Adrenal gland (tissue), 9 donors: ENCODE measurements at regions not wholly inside any gene's neighbourhood (a gene's known extent, or its start where the extent isn't known, plus 50 kb on each side); places are given as distances from the start of the nearest gene placed in this dataset.

Experiments
- DNase-seq, 7 donors: peaks; one replicate each; pipeline ENCODE4 v3.0.0-alpha.2; 2019 to 2020
- H3K27ac ChIP-seq, 5 donors: fragments of 200-600 bp; sonication (generic) in 4 of 5; 1 replicate in 3 of 5; 2 replicates in 2 of 5; pipeline versions ENCODE4 v1.5.1 to v1.8.0; 2016 to 2020; ENCODE audit warnings: mild to moderate bottlenecking in 1 of 5
- H3K27me3 ChIP-seq: fragments of 200-600 bp; 2 replicates; pipeline ENCODE4 v1.8.0; 2021
- H3K36me3 ChIP-seq, 2 donors: fragments of 200-600 bp; replicated peaks in 1 of 2; 1 replicate in 1 of 2; 2 replicates in 1 of 2; pipeline versions ENCODE4 v1.5.1 to v1.8.0; 2018 to 2022
- H3K4me1 ChIP-seq, 2 donors: fragments of 200-600 bp; replicated peaks in 1 of 2; 1 replicate in 1 of 2; 2 replicates in 1 of 2; pipeline versions ENCODE4 v1.5.1 to v1.8.0; 2018 to 2021
- H3K4me3 ChIP-seq, 4 donors: fragments of 200-600 bp; sonication (generic) in 3 of 4; one replicate each; pipeline ENCODE4 v1.5.1; 2016 to 2018
- H3K9me3 ChIP-seq, 3 donors: fragments of 200-600 bp; sonication (generic) in 1 of 3; replicated peaks in 1 of 3; 1 replicate in 2 of 3; 2 replicates in 1 of 3; pipeline versions ENCODE4 v1.5.1 to v1.8.0; 2016 to 2021
- CTCF ChIP-seq, 6 experiments: fragments of 450-650 bp in 4 of 6; fragments of 200-600 bp in 2 of 6; sonication (generic) in 1 of 6; IDR thresholded peaks; 1 replicate in 5 of 6; 2 replicates in 1 of 6; pipeline versions ENCODE4 v1.5.1 to v1.8.0; 2016 to 2021; ENCODE audit warnings: antibody characterized with exemption in 6 of 6, mild to moderate bottlenecking in 2 of 6, moderate library complexity in 1 of 6
- POLR2A ChIP-seq, 2 donors: fragments of 450-650 bp; IDR thresholded peaks; one replicate each; pipeline ENCODE4 v1.6.1; 2017; ENCODE audit warnings: antibody characterized with exemption in 2 of 2, mild to moderate bottlenecking in 2 of 2, moderate library complexity in 1 of 2
- WGBS, 4 donors: extraction: QIAGEN DNeasy Blood & Tissue Kit in 2 of 4; methylation state at CpG; one replicate each; pipeline versions ENCODE4 v1.1.5 to v1.1.7; 2013 to 2017; 5-methylcytosine and 5-hydroxymethylcytosine counted together
- intact Hi-C, 2 donors: fragments of 100-400 bp; cut with DNase I; formaldehyde crosslinking; loops; one replicate each; pipeline versions ENCODE4 v1.14.1 to v1.15.0; 2022 to 2023
- donor health status: healthy with polysubstance abuse.
- donor health status: Bipolar disorder and iron deficiency.
- donor health status: DM: yes; HTN: yes; CAD: no.
- donor health status: DM: no; HTN: no; CAD: no.
- donor health status: DM: no; HTN: no; CAD: no.

- H3K27ac ChIP-seq = no peak overlapping the region
- intact Hi-C loops = no loop called here
- no peak for DNase-seq
- WGBS, 4 donors = 83 to 99% (median 93%) methylated on average over 4 to 5 of the region's 5 CpGs
- H3K4me1 ChIP-seq = peaks cover 0 to 29% of the 10 kb centered on the region in 2 donors
- no peaks in the 10 kb centered on the region for H3K36me3 ChIP-seq
- no peaks in the 10 kb centered on the region for H3K9me3 ChIP-seq
- no peak for TF ChIP-seq CTCF (IDR thresholded peaks at IDR 0.05)
- TF ChIP-seq POLR2A (IDR thresholded peaks at IDR 0.05) = no peak
- H3K4me3 ChIP-seq = no peak overlapping the region
- no peaks in the 10 kb centered on the region for H3K27me3 ChIP-seq
Observed at GRCh38 chr13:99629641-99630040, 128.4 kb downstream of the TM9SF2 start.

- Histone ChIP-seq H3K9me3 (no peaks in the 10 kb centered on the region), H3K4me3 (no peak overlapping the region), H3K27ac (no peak overlapping the region), H3K27me3 (no peaks in the 10 kb centered on the region), H3K36me3 (no peaks in the 10 kb centered on the region), H3K4me1 (peaks cover 0 to 29% of the 10 kb centered on the region in 2 donors)
- DNase-seq = no peak
- intact Hi-C loops = no loop called here
- TF ChIP-seq POLR2A (IDR thresholded peaks at IDR 0.05) (no peak), CTCF (IDR thresholded peaks at IDR 0.05) (no peak)
Observed at GRCh38 chr13:99628442-99628841, 127.2 kb downstream of the TM9SF2 start.

GRCh38 chr13:99626461-99627082, 125.3 kb downstream of the TM9SF2 start:
- H3K4me3 ChIP-seq = peak overlapping the region in 2 of 4 donors; percentile 4 to 8
- H3K4me1 ChIP-seq = peaks cover 0 to 29% of the 10 kb centered on the region in 2 donors
- H3K9me3 ChIP-seq = no peaks in the 10 kb centered on the region
- intact Hi-C loops = no loop called here
- 53 to 66% (median 58%) methylated on average over 8 of the region's 8 CpGs for WGBS, 4 donors
- no peak overlapping the region for H3K27ac ChIP-seq
- TF ChIP-seq CTCF (IDR thresholded peaks at IDR 0.05) = no peak
- TF ChIP-seq POLR2A (IDR thresholded peaks at IDR 0.05) = no peak
- H3K36me3 ChIP-seq = no peaks in the 10 kb centered on the region
- peak in 5 of 7 donors; percentile 35 to 56 (median 44) for DNase-seq
- no peaks in the 10 kb centered on the region for H3K27me3 ChIP-seq

- intact Hi-C loops = no loop called here
- no peak for DNase-seq
- 88 to 91% (median 90%) methylated on average over 12 of the region's 12 CpGs for WGBS, 4 donors
- Histone ChIP-seq H3K36me3 (no peaks in the 10 kb centered on the region), H3K4me3 (no peak overlapping the region), H3K4me1 (peaks cover 0 to 22% of the 10 kb centered on the region in 2 donors), H3K9me3 (no peaks in the 10 kb centered on the region), H3K27me3 (no peaks in the 10 kb centered on the region), H3K27ac (no peak overlapping the region)
- TF ChIP-seq CTCF (IDR thresholded peaks at IDR 0.05) = no peak
- TF ChIP-seq POLR2A (IDR thresholded peaks at IDR 0.05) = no peak
Observed at GRCh38 chr13:99624936-99625540, 123.8 kb downstream of the TM9SF2 start.
